H9 (cell line): ENCODE measurements at regions not wholly inside any gene's neighbourhood (a gene's known extent, or its start where the extent isn't known, plus 50 kb on each side); places are given as distances from the start of the nearest gene placed in this dataset.

Source experiments
- DNase-seq: peaks from one replicate; pipeline ENCODE4 v3.0.0-alpha.2; 2017
- H2AFZ ChIP-seq: one replicate; pipeline ENCODE4 v1.6.1; 2013; ENCODE audit warnings: mild to moderate bottlenecking, low read length, control low read depth, moderate library complexity
- H2AK5ac ChIP-seq: 2 replicates; pipeline ENCODE4 v1.6.1; 2013; ENCODE audit warnings: low read length, control low read depth, mixed read lengths; ENCODE audit not compliant: insufficient read length
- H2BK120ac ChIP-seq: one replicate; pipeline ENCODE4 v1.6.1; 2013; ENCODE audit warnings: low read depth, mild to moderate bottlenecking, low read length, control low read depth, inconsistent platforms; ENCODE audit not compliant: poor library complexity, severe bottlenecking
- H2BK12ac ChIP-seq: 2 replicates; pipeline ENCODE4 v1.6.1; 2013; ENCODE audit warnings: low read length, control low read depth, mixed read lengths, low read depth; ENCODE audit not compliant: insufficient read length
- H2BK15ac ChIP-seq: 2 replicates; pipeline ENCODE4 v1.6.1; 2013; ENCODE audit warnings: low read depth, low read length, control low read depth
- H2BK20ac ChIP-seq: one replicate; pipeline ENCODE4 v1.6.1; 2013; ENCODE audit warnings: low read depth, mild to moderate bottlenecking, low read length, control low read depth, inconsistent platforms; ENCODE audit not compliant: poor library complexity, severe bottlenecking
- H2BK5ac ChIP-seq: 2 replicates; pipeline ENCODE4 v1.6.1; 2013; ENCODE audit warnings: low read length, control low read depth, mixed read lengths; ENCODE audit not compliant: insufficient read length
- H3K14ac ChIP-seq: 2 replicates; pipeline ENCODE4 v1.6.1; 2013; ENCODE audit warnings: low read length, control low read depth; ENCODE audit not compliant: insufficient read depth
- H3K18ac ChIP-seq: 2 replicates; pipeline ENCODE4 v1.6.1; 2013; ENCODE audit warnings: low read depth, mild to moderate bottlenecking, mixed read lengths, low read length, control low read depth; ENCODE audit not compliant: insufficient read length
- H3K23ac ChIP-seq: 2 replicates; pipeline ENCODE4 v1.6.1; 2013; ENCODE audit warnings: low read length, control low read depth, mixed read lengths, low read depth; ENCODE audit not compliant: insufficient read length
- H3K23me2 ChIP-seq: 2 replicates; pipeline ENCODE4 v1.6.1; 2013; ENCODE audit warnings: low read depth, mild to moderate bottlenecking, mixed read lengths, low read length, control low read depth; ENCODE audit not compliant: insufficient read length, poor library complexity, severe bottlenecking
- H3K27ac ChIP-seq: 2 replicates; pipeline ENCODE4 v1.5.1; 2013; ENCODE audit warnings: low read length, control low read depth, mixed read lengths, low read depth; ENCODE audit not compliant: insufficient read length
- H3K27me3 ChIP-seq: 2 replicates; pipeline ENCODE4 v1.6.1; 2013; ENCODE audit warnings: low read length, control low read depth, inconsistent platforms; ENCODE audit not compliant: insufficient read depth
- H3K4ac ChIP-seq: 2 replicates; pipeline ENCODE4 v1.6.1; 2013; ENCODE audit warnings: low read depth, mild to moderate bottlenecking, control low read depth, inconsistent platforms, low read length, moderate library complexity
- H3K4me1 ChIP-seq: 2 replicates; pipeline ENCODE4 v1.6.1; 2013; ENCODE audit warnings: low read length, control low read depth, inconsistent platforms; ENCODE audit not compliant: insufficient read depth
- H3K4me2 ChIP-seq: 2 replicates; pipeline ENCODE4 v1.6.1; 2013; ENCODE audit warnings: low read length, control low read depth, mixed read lengths; ENCODE audit not compliant: insufficient read length, insufficient read depth
- H3K56ac ChIP-seq: 2 replicates; pipeline ENCODE4 v1.6.1; 2013; ENCODE audit warnings: low read depth, mild to moderate bottlenecking, mixed read lengths, low read length, control low read depth; ENCODE audit not compliant: insufficient read length
- H3K79me1 ChIP-seq: 2 replicates; pipeline ENCODE4 v1.6.1; 2013; ENCODE audit warnings: low read depth, mild to moderate bottlenecking, moderate library complexity, low read length, control low read depth, inconsistent platforms; ENCODE audit not compliant: insufficient read depth, poor library complexity, severe bottlenecking
- H3K79me2 ChIP-seq: 2 replicates; pipeline ENCODE4 v1.6.1; 2013; ENCODE audit warnings: low read length, control low read depth, inconsistent platforms; ENCODE audit not compliant: insufficient read depth
- H3K9ac ChIP-seq: 2 replicates; pipeline ENCODE4 v1.6.1; 2013; ENCODE audit warnings: low read length, control low read depth, mixed read lengths; ENCODE audit not compliant: insufficient read length; ENCODE audit errors: extremely low read depth
- H3K9me3 ChIP-seq: one replicate; pipeline ENCODE4 v1.6.1; 2013; ENCODE audit warnings: low read depth, low read length, inconsistent platforms; ENCODE audit not compliant: control insufficient read depth
- H3T11ph ChIP-seq: one replicate; pipeline ENCODE4 v1.6.1; 2013; ENCODE audit warnings: mild to moderate bottlenecking, low read length, control low read depth, inconsistent platforms
- H4K20me1 ChIP-seq: one replicate; pipeline ENCODE4 v1.6.1; 2013; ENCODE audit not compliant: control insufficient read depth, insufficient read length, insufficient read depth
- H4K5ac ChIP-seq: 2 replicates; pipeline ENCODE4 v1.6.1; 2013; ENCODE audit warnings: low read depth, mild to moderate bottlenecking, mixed read lengths, low read length, control low read depth; ENCODE audit not compliant: insufficient read length
- H4K8ac ChIP-seq: replicated peaks from 2 replicates; pipeline ENCODE4 v1.6.1; 2013; ENCODE audit warnings: low read length, control low read depth, mixed read lengths, low read depth; ENCODE audit not compliant: insufficient read length
- H4K91ac ChIP-seq: 2 replicates; pipeline ENCODE4 v1.6.1; 2013; ENCODE audit warnings: low read depth, mild to moderate bottlenecking, moderate library complexity, mixed read lengths, low read length, control low read depth; ENCODE audit not compliant: insufficient read length
- H3K27ac Mint-ChIP-seq, 3 experiments: 2 replicates in 2 of 3; 3 replicates in 1 of 3; pipeline ENCODE4 v1.8.0; 2020 to 2021; ENCODE audit warnings: mixed read lengths in 3 of 3, mild to moderate bottlenecking in 1 of 3, moderate library complexity in 1 of 3
- H3K27me3 Mint-ChIP-seq: 2 replicates; pipeline ENCODE4 v1.8.0; 2021; ENCODE audit warnings: low read depth, mild to moderate bottlenecking, moderate library complexity, mixed read lengths
- H3K36me3 Mint-ChIP-seq, 3 experiments: 2 replicates in 2 of 3; 3 replicates in 1 of 3; pipeline ENCODE4 v1.8.0; 2020 to 2021; ENCODE audit warnings: low read depth in 3 of 3, mixed read lengths in 3 of 3; ENCODE audit not compliant: insufficient read depth in 1 of 3
- H3K4me1 Mint-ChIP-seq, 2 experiments: 2 replicates each; pipeline ENCODE4 v1.8.0; 2020; ENCODE audit warnings: mixed read lengths in 2 of 2
- H3K4me3 Mint-ChIP-seq, 2 experiments: 2 replicates in 1 of 2; 3 replicates in 1 of 2; pipeline ENCODE4 v1.8.0; 2020 to 2021; ENCODE audit warnings: mild to moderate bottlenecking in 2 of 2, mixed read lengths in 2 of 2, moderate library complexity in 1 of 2
- H3K9me3 Mint-ChIP-seq, 2 experiments: 2 replicates in 1 of 2; 3 replicates in 1 of 2; pipeline ENCODE4 v1.8.0; 2020; ENCODE audit warnings: mild to moderate bottlenecking in 2 of 2, mixed read lengths in 2 of 2, moderate library complexity in 1 of 2
- CTCF ChIP-seq: fragments of 200-600 bp; sonication (generic); conservative IDR thresholded peaks from 3 replicates; pipeline ENCODE4 v1.8.0; 2021; ENCODE audit warnings: antibody characterized with exemption, mild to moderate bottlenecking

GRCh38 chr10:81496626-81497025 lies 378.4 kb upstream of the NRG3 start:
- H2BK15ac ChIP-seq, result no peak overlapping the region
- TF ChIP-seq CTCF, result no peak

More at GRCh38 chr10:81496626-81497025, 378.4 kb upstream of the NRG3 start:
- peaks cover 0 to 4% of the 10 kb centered on the region in 2 experiments; a peak in 3 of 5 replicates for H3K9me3 Mint-ChIP-seq
- H3K14ac ChIP-seq, result no peak overlapping the region
- no peak overlapping the region for H3T11ph ChIP-seq
- H3K4me1 ChIP-seq, result no peaks in the 10 kb centered on the region
- H3K27me3 ChIP-seq, result no peaks in the 10 kb centered on the region
- no peak overlapping the region for H3K4me3 Mint-ChIP-seq
- H3K79me2 ChIP-seq, result no peaks in the 10 kb centered on the region
- H2BK5ac ChIP-seq, result no peak overlapping the region
- peaks cover 0 to 5% of the 10 kb centered on the region in 2 experiments; a peak in 1 of 4 replicates for H3K4me1 Mint-ChIP-seq
- no peak overlapping the region for H3K27ac Mint-ChIP-seq
- no peaks in the 10 kb centered on the region for H3K36me3 Mint-ChIP-seq
- no peak overlapping the region for H3K9ac ChIP-seq
- H3K27me3 Mint-ChIP-seq, result no peaks in the 10 kb centered on the region
- no peak overlapping the region for H2AFZ ChIP-seq
- H3K4me2 ChIP-seq, result no peak overlapping the region
- H3K9me3 ChIP-seq, result no peaks in the 10 kb centered on the region
- no peaks in the 10 kb centered on the region for H3K79me1 ChIP-seq
- H4K5ac ChIP-seq, result no peak overlapping the region
- H4K8ac ChIP-seq, result no peak overlapping the region
- H3K4ac ChIP-seq, result no peak overlapping the region
- H3K23ac ChIP-seq, result no peak overlapping the region
- no peak overlapping the region for H4K91ac ChIP-seq
- no peak for DNase-seq
- H4K20me1 ChIP-seq, result no peaks in the 10 kb centered on the region
- no peak overlapping the region for H2BK20ac ChIP-seq
- H3K18ac ChIP-seq, result no peak overlapping the region
- no peak overlapping the region for H3K56ac ChIP-seq
- no peak overlapping the region for H2AK5ac ChIP-seq
- no peak overlapping the region for H2BK120ac ChIP-seq
- no peaks in the 10 kb centered on the region for H3K23me2 ChIP-seq
- H3K27ac ChIP-seq, result no peak overlapping the region
- H2BK12ac ChIP-seq, result no peak overlapping the region
